Endodermal cell (in vitro differentiated cells): ENCODE measurements at regions not wholly inside any gene's neighbourhood (a gene's known extent, or its start where the extent isn't known, plus 50 kb on each side); places are given as distances from the start of the nearest gene placed in this dataset.

ENCODE experiments used
- DNase-seq: peaks from one replicate; pipeline ENCODE4 v3.0.0-alpha.2; 2017
- H3K27ac ChIP-seq: 2 replicates; pipeline ENCODE4 v1.5.1; 2013; ENCODE audit warnings: mild to moderate bottlenecking, low read depth, low read length, moderate library complexity
- H3K27me3 ChIP-seq: 2 replicates; pipeline ENCODE4 v1.6.1; 2013; ENCODE audit warnings: mild to moderate bottlenecking, low read length, moderate library complexity; ENCODE audit not compliant: insufficient read depth, control insufficient read depth, poor library complexity, severe bottlenecking
- H3K36me3 ChIP-seq: 2 replicates; pipeline ENCODE4 v1.7.0; 2013; ENCODE audit warnings: mild to moderate bottlenecking, low read length, moderate library complexity; ENCODE audit not compliant: control insufficient read depth, insufficient read depth
- H3K4me1 ChIP-seq: one replicate; pipeline ENCODE4 v1.7.0; 2013; ENCODE audit warnings: low read length; ENCODE audit not compliant: control insufficient read depth, insufficient read depth
- H3K4me3 ChIP-seq: 2 replicates; pipeline ENCODE4 v1.5.1; 2013; ENCODE audit warnings: mild to moderate bottlenecking, low read length, moderate library complexity
- H3K9ac ChIP-seq: 2 replicates; pipeline ENCODE4 v1.6.1; 2013; ENCODE audit warnings: mild to moderate bottlenecking, low read length, moderate library complexity; ENCODE audit not compliant: poor library complexity, severe bottlenecking; ENCODE audit errors: extremely low read depth
- H3K9me3 ChIP-seq: 2 replicates; pipeline ENCODE4 v1.6.1; 2013; ENCODE audit warnings: mild to moderate bottlenecking, low read length, moderate library complexity; ENCODE audit not compliant: control insufficient read depth
- H3K27ac Mint-ChIP-seq: 2 replicates; pipeline ENCODE4 v1.8.0; 2020; ENCODE audit warnings: mixed read lengths
- H3K27me3 Mint-ChIP-seq: 2 replicates; pipeline ENCODE4 v1.8.0; 2021; ENCODE audit warnings: mild to moderate bottlenecking, mixed read lengths; ENCODE audit not compliant: insufficient read depth
- H3K36me3 Mint-ChIP-seq: 2 replicates; pipeline ENCODE4 v1.8.0; 2020; ENCODE audit warnings: low read depth, mixed read lengths
- H3K4me1 Mint-ChIP-seq: 2 replicates; pipeline ENCODE4 v1.8.0; 2020; ENCODE audit warnings: mixed read lengths
- H3K4me3 Mint-ChIP-seq: 2 replicates; pipeline ENCODE4 v1.8.0; 2020; ENCODE audit warnings: mild to moderate bottlenecking, moderate library complexity, mixed read lengths
- H3K9me3 Mint-ChIP-seq: 2 replicates; pipeline ENCODE4 v1.8.0; 2020; ENCODE audit warnings: mild to moderate bottlenecking, mixed read lengths
- WGBS, 2 experiments: methylation state at CpG; one replicate each; pipeline versions ENCODE4 v1.1.5 to v1.1.7; 2013; ENCODE audit warnings: missing lambda C conversion rate in 2 of 2, mixed read lengths in 1 of 2; ENCODE audit not compliant: insufficient coverage in 1 of 2, insufficient read length in 1 of 2; 5-methylcytosine and 5-hydroxymethylcytosine counted together
- TF ChIP-seq, protein P1 (sequence below): fragments of 200-600 bp; sonication (generic); conservative IDR thresholded peaks from 2 replicates; pipeline ENCODE4 v1.5.0; 2021; ENCODE audit warnings: antibody characterized with exemption, mild to moderate bottlenecking

DNA sequence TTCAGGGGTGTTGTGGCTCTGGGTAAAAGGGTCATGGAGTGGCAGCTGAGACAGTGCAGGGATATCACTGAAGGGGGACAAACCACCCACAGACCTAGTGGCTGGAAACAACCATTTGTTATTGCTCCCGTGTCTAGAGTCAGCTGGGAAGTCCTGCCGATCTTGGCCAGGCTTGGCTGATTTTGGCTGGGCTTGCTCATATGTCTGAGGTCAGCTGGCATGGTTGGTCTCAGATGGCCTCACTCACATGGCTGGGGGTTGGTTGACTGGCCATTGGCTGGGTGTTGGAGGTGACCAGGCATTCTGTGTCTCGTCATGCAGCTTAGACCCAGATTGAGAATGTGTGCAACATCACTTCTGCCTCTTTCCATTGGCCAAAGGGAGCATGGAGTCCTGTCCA, 203.8 kb upstream of the POU3F1 start:
- TF ChIP-seq, protein P1, sequence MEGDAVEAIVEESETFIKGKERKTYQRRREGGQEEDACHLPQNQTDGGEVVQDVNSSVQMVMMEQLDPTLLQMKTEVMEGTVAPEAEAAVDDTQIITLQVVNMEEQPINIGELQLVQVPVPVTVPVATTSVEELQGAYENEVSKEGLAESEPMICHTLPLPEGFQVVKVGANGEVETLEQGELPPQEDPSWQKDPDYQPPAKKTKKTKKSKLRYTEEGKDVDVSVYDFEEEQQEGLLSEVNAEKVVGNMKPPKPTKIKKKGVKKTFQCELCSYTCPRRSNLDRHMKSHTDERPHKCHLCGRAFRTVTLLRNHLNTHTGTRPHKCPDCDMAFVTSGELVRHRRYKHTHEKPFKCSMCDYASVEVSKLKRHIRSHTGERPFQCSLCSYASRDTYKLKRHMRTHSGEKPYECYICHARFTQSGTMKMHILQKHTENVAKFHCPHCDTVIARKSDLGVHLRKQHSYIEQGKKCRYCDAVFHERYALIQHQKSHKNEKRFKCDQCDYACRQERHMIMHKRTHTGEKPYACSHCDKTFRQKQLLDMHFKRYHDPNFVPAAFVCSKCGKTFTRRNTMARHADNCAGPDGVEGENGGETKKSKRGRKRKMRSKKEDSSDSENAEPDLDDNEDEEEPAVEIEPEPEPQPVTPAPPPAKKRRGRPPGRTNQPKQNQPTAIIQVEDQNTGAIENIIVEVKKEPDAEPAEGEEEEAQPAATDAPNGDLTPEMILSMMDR: no peak
- H3K9me3 ChIP-seq: no peaks in the 10 kb centered on the region
- Mint-ChIP-seq H3K27ac (no peak overlapping the region), H3K4me3 (no peak overlapping the region), H3K9me3 (peaks cover 2% of the 10 kb centered on the region), H3K36me3 (no peaks in the 10 kb centered on the region), H3K4me1 (peaks cover 17% of the 10 kb centered on the region), H3K27me3 (peaks cover 28% of the 10 kb centered on the region)
- no peak overlapping the region for H3K27ac ChIP-seq
- peaks cover 11% of the 10 kb centered on the region for H3K27me3 ChIP-seq
- H3K36me3 ChIP-seq: no peaks in the 10 kb centered on the region
- WGBS, 2 experiments: 89 to 94% methylated on average over 3 of the region's 3 CpGs
- H3K4me1 ChIP-seq: no peaks in the 10 kb centered on the region
- H3K4me3 ChIP-seq: no peak overlapping the region
- DNase-seq: no peak
- H3K9ac ChIP-seq: no peak overlapping the region

DNA sequence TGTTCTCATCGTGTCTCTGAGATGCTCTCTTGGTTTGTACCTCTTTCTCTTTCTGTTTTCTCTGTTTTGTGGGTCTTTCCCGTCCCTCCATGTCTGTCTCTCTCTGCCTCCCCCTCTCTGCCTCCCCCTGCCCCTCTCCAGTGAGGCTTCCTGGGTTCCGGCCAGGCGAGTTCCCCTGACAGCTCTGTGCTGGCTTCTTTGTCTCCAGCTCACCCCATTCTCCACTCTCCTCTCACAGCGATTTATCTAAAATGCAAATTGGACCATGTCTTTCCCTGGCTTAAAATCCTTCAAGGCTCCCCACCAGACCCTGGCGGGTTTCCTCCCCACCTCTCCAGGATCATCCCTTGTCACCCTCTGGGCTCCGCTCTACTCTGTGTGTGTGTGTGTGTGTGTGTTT, 202.4 kb upstream of the POU3F1 start:
- Mint-ChIP-seq H3K4me1 (peaks cover 26% of the 10 kb centered on the region), H3K9me3 (no peaks in the 10 kb centered on the region)
- 86 to 87% methylated on average over 4 to 6 of the region's 7 CpGs for WGBS, 2 experiments

DNA sequence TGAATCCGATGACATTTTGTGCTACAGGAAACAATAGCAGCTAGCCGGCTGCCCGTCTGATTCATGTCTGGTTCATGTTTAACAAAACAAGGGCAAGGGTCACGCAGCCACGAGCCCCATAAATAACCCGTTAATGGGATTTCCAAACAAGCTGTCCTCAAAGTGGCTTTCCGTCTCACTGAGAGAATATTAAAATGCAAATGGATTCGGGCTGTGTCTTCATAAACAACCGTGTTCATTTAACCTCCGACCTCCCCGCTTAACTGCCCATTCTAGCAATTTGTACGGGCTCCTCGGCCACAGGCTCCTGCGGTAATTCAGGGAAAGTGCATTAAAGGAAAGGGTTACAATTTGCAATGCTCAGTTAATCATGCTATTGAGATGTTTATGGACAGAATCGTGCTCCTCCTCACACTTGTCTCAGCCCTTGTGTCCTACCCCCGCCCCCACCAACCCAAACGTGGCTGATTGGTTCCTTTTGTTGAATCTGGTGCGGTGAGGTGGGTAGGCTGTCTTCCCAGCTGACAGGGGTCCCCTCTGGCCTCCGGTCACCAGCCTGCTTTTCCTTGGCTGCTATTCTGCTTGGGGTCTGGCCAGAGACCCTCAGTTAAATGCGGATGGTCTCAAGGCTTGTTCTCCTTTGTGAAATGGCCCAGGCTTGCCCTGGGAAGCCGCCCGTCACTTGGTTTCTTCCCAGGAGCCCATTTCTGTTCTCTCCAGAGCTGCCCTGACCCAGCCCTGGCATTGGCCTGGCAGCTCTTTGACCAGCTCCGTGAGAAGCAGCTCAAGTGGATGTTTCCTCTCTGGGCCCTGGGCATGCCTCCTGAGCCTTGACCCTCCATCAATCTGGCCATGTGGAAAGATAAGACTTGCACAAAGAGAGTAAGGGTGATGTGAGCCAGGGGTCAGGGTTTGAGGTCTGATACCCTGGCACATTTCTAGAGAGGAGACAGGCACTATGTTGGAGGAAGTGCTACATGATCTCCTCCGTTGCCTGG, 200.7 kb upstream of the POU3F1 start:
- no peak overlapping the region for H3K4me3 Mint-ChIP-seq
- peaks cover 39% of the 10 kb centered on the region for H3K4me1 Mint-ChIP-seq
- H3K27me3 Mint-ChIP-seq: peaks cover 22% of the 10 kb centered on the region
- Histone ChIP-seq H3K4me1 (no peaks in the 10 kb centered on the region), H3K9me3 (no peaks in the 10 kb centered on the region), H3K4me3 (no peak overlapping the region), H3K27me3 (peaks cover 11% of the 10 kb centered on the region), H3K36me3 (no peaks in the 10 kb centered on the region), H3K27ac (peak overlapping the region; percentile 87), H3K9ac (no peak overlapping the region)
- no peak overlapping the region for H3K27ac Mint-ChIP-seq
- H3K36me3 Mint-ChIP-seq: no peaks in the 10 kb centered on the region
- H3K9me3 Mint-ChIP-seq: no peaks in the 10 kb centered on the region
- WGBS, 2 experiments: 58 to 80% methylated on average over 16 to 24 of the region's 24 CpGs
- DNase-seq: no peak
- TF ChIP-seq, protein P1: no peak

More for the DNA sequence above, 202.4 kb upstream of the POU3F1 start:
- Histone ChIP-seq H3K4me1 (no peaks in the 10 kb centered on the region), H3K27ac (no peak overlapping the region), H3K36me3 (no peaks in the 10 kb centered on the region), H3K4me3 (no peak overlapping the region), H3K9me3 (no peaks in the 10 kb centered on the region), H3K27me3 (peaks cover 11% of the 10 kb centered on the region), H3K9ac (no peak overlapping the region)
- Mint-ChIP-seq H3K27ac (no peak overlapping the region), H3K27me3 (peaks cover 28% of the 10 kb centered on the region), H3K4me3 (no peak overlapping the region), H3K36me3 (no peaks in the 10 kb centered on the region)
- TF ChIP-seq, protein P1: no peak
- DNase-seq: no peak
